Activated gamma-delta T cell (primary cell): ENCODE measurements at regions not wholly inside any gene's neighbourhood (a gene's known extent, or its start where the extent isn't known, plus 50 kb on each side); places are given as distances from the start of the nearest gene placed in this dataset.

ENCODE experiments used
- DNase-seq: peaks from one replicate; lab custom pipeline; 2025; lab: John Stamatoyannopoulos, UW

GRCh38 chr2:58965602-58966001, 724.5 kb upstream of the FANCL start:
- no peak for DNase-seq

GRCh38 chr2:58959996-58960395, 718.9 kb upstream of the FANCL start:
- DNase-seq = no peak

- DNase-seq = no peak
Measured at GRCh38 chr2:58957188-58957840, 716.2 kb upstream of the FANCL start.

GRCh38 chr2:58954880-58955385, 713.8 kb upstream of the FANCL start:
- DNase-seq = no peak

- no peak for DNase-seq
Measured at GRCh38 chr2:58951722-58952121, 710.6 kb upstream of the FANCL start.

- DNase-seq = no peak
Measured at GRCh38 chr2:58950795-58951462, 709.8 kb upstream of the FANCL start.

GRCh38 chr2:58939388-58939787, 698.3 kb upstream of the FANCL start:
- no peak for DNase-seq

- DNase-seq = no peak
Measured at GRCh38 chr2:58938988-58939387, 697.9 kb upstream of the FANCL start.

- DNase-seq = no peak
Measured at GRCh38 chr2:58932801-58933200, 691.7 kb upstream of the FANCL start.

GRCh38 chr2:58930537-58930936, 689.4 kb upstream of the FANCL start:
- DNase-seq = no peak

GRCh38 chr2:58928973-58929372, 687.8 kb upstream of the FANCL start:
- no peak for DNase-seq

- DNase-seq = no peak
Measured at GRCh38 chr2:58928391-58928790, 687.3 kb upstream of the FANCL start.

GRCh38 chr2:58926112-58926511, 685.0 kb upstream of the FANCL start:
- DNase-seq = no peak

- DNase-seq = no peak
Measured at GRCh38 chr2:58925676-58926081, 684.6 kb upstream of the FANCL start.

- no peak for DNase-seq
Measured at GRCh38 chr2:58923869-58924268, 682.7 kb upstream of the FANCL start.

GRCh38 chr2:58922245-58922644, 681.1 kb upstream of the FANCL start:
- DNase-seq = no peak

GRCh38 chr2:58921676-58922075, 680.6 kb upstream of the FANCL start:
- no peak for DNase-seq

GRCh38 chr2:58920001-58920400, 678.9 kb upstream of the FANCL start:
- DNase-seq = no peak

- no peak for DNase-seq
Measured at GRCh38 chr2:58919316-58919715, 678.2 kb upstream of the FANCL start.

- no peak for DNase-seq
Measured at GRCh38 chr2:58918141-58918540, 677.0 kb upstream of the FANCL start.

GRCh38 chr2:58917596-58917995, 676.5 kb upstream of the FANCL start:
- DNase-seq = no peak

- DNase-seq = no peak
Measured at GRCh38 chr2:58916063-58916462, 674.9 kb upstream of the FANCL start.

- DNase-seq = no peak
Measured at GRCh38 chr2:58914733-58915505, 673.8 kb upstream of the FANCL start.
